Ishikawa (cell line): ENCODE measurements at regions not wholly inside any gene's neighbourhood (a gene's known extent, or its start where the extent isn't known, plus 50 kb on each side); places are given as distances from the start of the nearest gene placed in this dataset.

Experiments used
- CEBPB ChIP-seq: IDR thresholded peaks from 2 replicates; pipeline ENCODE4 v1.6.1; 2012
- CREB1 ChIP-seq: IDR thresholded peaks from 2 replicates; pipeline ENCODE4 v1.6.1; 2012; ENCODE audit warnings: low read depth
- EP300 ChIP-seq: IDR thresholded peaks from 2 replicates; pipeline ENCODE4 v1.6.1; 2012; ENCODE audit warnings: borderline replicate concordance
- FOXM1 ChIP-seq: IDR thresholded peaks from 2 replicates; pipeline ENCODE4 v1.6.1; 2012; ENCODE audit warnings: low read depth, borderline replicate concordance
- NFIC ChIP-seq: IDR thresholded peaks from 2 replicates; pipeline ENCODE4 v1.6.1; 2012
- REST ChIP-seq: IDR thresholded peaks from 2 replicates; pipeline ENCODE4 v1.6.1; 2012; ENCODE audit warnings: low read depth, mild to moderate bottlenecking
- TAF1 ChIP-seq: IDR thresholded peaks from 2 replicates; pipeline ENCODE4 v1.6.1; 2012; ENCODE audit warnings: low read depth, mild to moderate bottlenecking
- TCF12 ChIP-seq: IDR thresholded peaks from 2 replicates; pipeline ENCODE4 v1.6.1; 2012; ENCODE audit warnings: low read depth
- TEAD4 ChIP-seq: IDR thresholded peaks from 2 replicates; pipeline ENCODE4 v1.6.1; 2012
- USF1 ChIP-seq: IDR thresholded peaks from 2 replicates; pipeline ENCODE4 v1.6.1; 2012
- YY1 ChIP-seq: IDR thresholded peaks from 2 replicates; pipeline ENCODE4 v1.6.1; 2012; ENCODE audit warnings: low read depth
- ZBTB7A ChIP-seq: IDR thresholded peaks from 2 replicates; pipeline ENCODE4 v1.6.1; 2012; ENCODE audit warnings: low read depth

GRCh38 chr19:20250627-20251026 is 83.6 kb downstream of the ZNF486 start:
- TF ChIP-seq CREB1 (no peak), YY1 (no peak), TCF12 (no peak), TEAD4 (no peak), ZBTB7A (no peak), EP300 (no peak), REST (no peak)

DNA sequence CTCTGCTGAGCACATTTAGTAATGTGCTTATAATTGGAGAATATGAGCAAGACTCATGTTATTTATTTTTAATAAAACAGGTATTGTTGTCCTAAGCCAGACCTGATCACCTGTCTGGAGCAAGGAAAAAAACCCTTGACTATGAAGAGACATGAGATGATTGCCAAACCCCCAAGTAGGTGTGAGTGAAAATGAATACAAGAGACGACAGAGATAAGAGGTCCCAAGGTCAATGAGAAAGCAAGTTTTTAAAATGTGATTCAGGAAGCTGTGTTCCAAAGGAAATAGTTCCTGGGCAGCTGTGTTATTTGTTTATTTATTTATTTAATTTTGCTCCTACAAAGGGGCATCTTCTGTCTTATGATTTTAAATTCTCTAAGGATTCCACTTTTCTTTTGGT is 83.1 kb downstream of the ZNF486 start:
- TF ChIP-seq NFIC (no peak), EP300 (no peak), TAF1 (no peak), CREB1 (no peak), USF1 (no peak), REST (no peak), CEBPB (no peak), YY1 (no peak), FOXM1 (no peak), ZBTB7A (no peak), TEAD4 (no peak)
